Small intestine (tissue), 7 donors: ENCODE measurements at regions not wholly inside any gene's neighbourhood (a gene's known extent, or its start where the extent isn't known, plus 50 kb on each side); places are given as distances from the start of the nearest gene placed in this dataset.
"Not testable (repeated sequence)": the region's sequence is repeated elsewhere in the genome, so short reads cannot be mapped to it uniquely, and the experiment has no call there.

ENCODE experiments used
- DNase-seq, 2 donors: peaks; one replicate each; pipeline versions ENCODE4 v3.0.0 to v3.0.0-alpha.2; 2013
- FAIRE-seq: peaks from 2 replicates; lab custom pipeline; 2012; peaks lifted over from hg19 to GRCh38; lab: Jason Lieb, UNC
- H3K27ac ChIP-seq, 3 donors: one replicate each; pipeline ENCODE4 v1.5.1; 2013; ENCODE audit warnings: low read length in 2 of 3, mild to moderate bottlenecking in 2 of 3, control low read depth in 1 of 3, inconsistent platforms in 1 of 3, low read depth in 1 of 3, moderate library complexity in 1 of 3
- H3K27me3 ChIP-seq, 3 donors: one replicate each; pipeline ENCODE4 v1.6.1; 2013; ENCODE audit warnings: low read length in 3 of 3, inconsistent platforms in 1 of 3; ENCODE audit not compliant: control insufficient read depth in 3 of 3, insufficient read depth in 3 of 3
- H3K36me3 ChIP-seq, 3 donors: one replicate each; pipeline ENCODE4 v1.6.1; 2013; ENCODE audit warnings: low read length in 3 of 3, inconsistent platforms in 1 of 3, low read depth in 1 of 3, mild to moderate bottlenecking in 1 of 3, moderate library complexity in 1 of 3; ENCODE audit not compliant: control insufficient read depth in 3 of 3, insufficient read depth in 2 of 3
- H3K4me1 ChIP-seq, 3 donors: one replicate each; pipeline ENCODE4 v1.6.1; 2013; ENCODE audit warnings: low read length in 2 of 3, inconsistent platforms in 1 of 3, low read depth in 1 of 3, mild to moderate bottlenecking in 1 of 3, moderate library complexity in 1 of 3; ENCODE audit not compliant: control insufficient read depth in 3 of 3, insufficient read depth in 2 of 3
- H3K4me3 ChIP-seq, 3 donors: one replicate each; pipeline ENCODE4 v1.5.1; 2013; ENCODE audit warnings: low read length in 3 of 3, control low read depth in 1 of 3, inconsistent platforms in 1 of 3, low read depth in 1 of 3, mild to moderate bottlenecking in 1 of 3, moderate library complexity in 1 of 3
- H3K9me3 ChIP-seq, 2 donors: one replicate each; pipeline ENCODE4 v1.6.1; 2013; ENCODE audit warnings: low read depth in 1 of 2, low read length in 1 of 2; ENCODE audit not compliant: control insufficient read depth in 2 of 2, insufficient read depth in 1 of 2
- WGBS, 3 donors: extraction: QIAGEN DNeasy Blood & Tissue Kit; methylation state at CpG; one replicate each; pipeline ENCODE4 v1.1.7; 2013; 5-methylcytosine and 5-hydroxymethylcytosine counted together
- donor health status: healthy with polysubstance abuse.
- donor health status: control.
- donor health status: control.
- donor health status: Bipolar disorder and iron deficiency.
- donor health status: healthy.

DNA sequence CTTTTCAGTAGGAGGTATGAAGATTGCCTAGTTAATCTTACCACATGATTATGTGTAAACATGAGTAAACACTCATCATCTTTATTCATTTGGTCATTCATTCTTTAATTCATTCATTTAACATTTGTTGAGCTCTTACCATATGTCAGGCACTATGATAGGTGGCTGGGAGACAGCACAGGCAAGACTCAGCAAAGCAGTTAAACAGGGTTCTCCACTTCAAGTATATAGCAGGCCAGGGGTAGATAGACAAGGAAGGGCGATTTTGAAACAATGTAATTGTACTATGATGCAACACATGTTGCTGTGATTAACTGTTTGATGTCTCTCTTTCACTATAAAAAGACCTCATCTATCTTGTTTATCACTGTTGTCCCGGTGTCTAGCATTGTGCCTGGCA is 84.3 kb upstream of the GPR101 start:
- no peaks in the 10 kb centered on the region for H3K27me3 ChIP-seq
- H3K36me3 ChIP-seq: no peaks in the 10 kb centered on the region
- no peak overlapping the region for H3K4me3 ChIP-seq
- no peak overlapping the region for H3K27ac ChIP-seq
- 30 to 43% (median 31%) methylated on average over 2 of the region's 2 CpGs for WGBS, 3 donors
- no peaks in the 10 kb centered on the region for H3K9me3 ChIP-seq
- H3K4me1 ChIP-seq: no peaks in the 10 kb centered on the region
- FAIRE-seq (no peak), DNase-seq (no peak)

DNA sequence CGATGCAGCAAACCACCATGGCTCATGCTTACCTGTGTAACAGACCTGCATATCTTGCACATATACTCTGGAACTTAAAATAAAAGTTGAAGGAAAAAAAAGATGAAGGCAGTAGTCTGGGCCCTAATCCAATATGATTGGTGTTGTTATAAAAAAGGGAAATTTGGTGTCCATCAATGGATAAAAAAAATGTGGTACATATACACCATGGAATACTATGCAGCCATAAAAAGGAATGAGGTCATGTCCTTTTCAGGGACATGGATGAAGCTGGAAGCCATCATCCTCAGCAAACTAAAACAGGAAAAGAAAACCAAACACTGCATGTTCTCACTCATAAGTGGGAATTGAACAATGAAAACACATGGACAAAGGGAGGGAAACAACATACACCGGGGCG is 74.1 kb upstream of the GPR101 start:
- 95 to 99% (median 95%) methylated on average over 3 of the region's 3 CpGs for WGBS, 3 donors
- FAIRE-seq, H3K9me3 ChIP-seq, H3K36me3 ChIP-seq, H3K27ac ChIP-seq, H3K27me3 ChIP-seq, H3K4me1 ChIP-seq, DNase-seq, H3K4me3 ChIP-seq: not testable (repeated sequence)

DNA sequence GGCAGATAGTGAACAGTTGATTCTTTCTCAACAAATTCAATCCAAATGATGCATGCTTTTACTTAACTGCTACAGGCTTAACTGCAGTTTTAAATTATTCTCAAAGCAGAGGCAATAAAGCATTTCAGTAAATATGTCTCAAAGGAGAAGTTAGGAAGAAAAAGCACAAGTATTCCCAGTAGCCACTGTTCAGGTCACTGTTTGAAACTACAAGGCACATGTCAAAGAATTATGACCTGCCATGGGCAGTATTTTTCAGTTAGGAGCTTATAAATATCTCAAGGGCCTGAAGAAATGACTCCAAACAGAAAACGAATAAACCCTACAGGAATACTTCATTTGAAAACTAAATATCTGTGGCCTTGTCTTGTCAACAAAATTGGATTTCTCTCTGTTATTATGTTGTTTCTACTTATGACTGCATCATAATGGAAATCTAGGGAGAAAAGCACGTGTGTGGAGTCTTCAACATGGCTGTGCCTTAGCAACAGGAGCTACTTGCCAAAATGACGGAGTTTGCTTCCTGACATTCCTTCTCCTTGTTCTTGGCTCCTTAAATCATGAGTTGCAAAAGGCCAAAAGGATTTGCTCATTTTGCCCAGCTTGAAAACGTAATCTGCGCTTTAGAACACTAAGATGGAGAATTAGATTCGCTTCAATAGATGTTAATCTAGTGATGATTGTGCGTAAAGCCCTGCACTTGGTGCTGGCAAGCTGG is 67.6 kb upstream of the GPR101 start:
- Histone ChIP-seq H3K36me3 (no peaks in the 10 kb centered on the region), H3K27ac (no peak overlapping the region), H3K9me3 (no peaks in the 10 kb centered on the region), H3K4me1 (no peaks in the 10 kb centered on the region), H3K27me3 (no peaks in the 10 kb centered on the region), H3K4me3 (no peak overlapping the region)
- WGBS, 3 donors: 67 to 69% (median 68%) methylated on average over 7 of the region's 7 CpGs
- no peak for DNase-seq
- FAIRE-seq: no peak
